GM19324 (cell line): ENCODE measurements at regions not wholly inside any gene's neighbourhood (a gene's known extent, or its start where the extent isn't known, plus 50 kb on each side); places are given as distances from the start of the nearest gene placed in this dataset.

Experiments used
- ATAC-seq: cut with Tn5 transposase; IDR thresholded peaks from one replicate; pipeline ENCODE4 v1.9.1; 2021; ENCODE audit warnings: mild to moderate bottlenecking, moderate library complexity; ENCODE audit not compliant: unreplicated experiment, low FRiP score

- no peak for ATAC-seq
These were observed 344.9 kb downstream of the EFNA5 start for GRCh38 chr5:107325866-107326265.

- ATAC-seq: no peak
These were observed 345.9 kb downstream of the EFNA5 start for GRCh38 chr5:107324809-107325208.

GRCh38 chr5:107324071-107324470, 346.7 kb downstream of the EFNA5 start:
- ATAC-seq: no peak

GRCh38 chr5:107323536-107323935, 347.2 kb downstream of the EFNA5 start:
- no peak for ATAC-seq

- no peak for ATAC-seq
These were observed 347.8 kb downstream of the EFNA5 start for GRCh38 chr5:107322936-107323335.

- ATAC-seq: no peak
These were observed 348.8 kb downstream of the EFNA5 start for GRCh38 chr5:107321906-107322305.

GRCh38 chr5:107320846-107321245, 349.9 kb downstream of the EFNA5 start:
- ATAC-seq: no peak

- no peak for ATAC-seq
These were observed 350.4 kb downstream of the EFNA5 start for GRCh38 chr5:107320376-107320775.

- no peak for ATAC-seq
These were observed 350.8 kb downstream of the EFNA5 start for GRCh38 chr5:107319901-107320300.

- ATAC-seq: no peak
These were observed 356.4 kb downstream of the EFNA5 start for GRCh38 chr5:107314330-107314729.

GRCh38 chr5:107313921-107314320, 356.8 kb downstream of the EFNA5 start:
- ATAC-seq: no peak

- ATAC-seq: no peak
These were observed 357.6 kb downstream of the EFNA5 start for GRCh38 chr5:107313098-107313497.

GRCh38 chr5:107310181-107310580, 360.6 kb downstream of the EFNA5 start:
- ATAC-seq: no peak

GRCh38 chr5:107306594-107306993, 364.1 kb downstream of the EFNA5 start:
- no peak for ATAC-seq

- ATAC-seq: no peak
These were observed 364.7 kb downstream of the EFNA5 start for GRCh38 chr5:107306002-107306401.

- no peak for ATAC-seq
These were observed 366.1 kb downstream of the EFNA5 start for GRCh38 chr5:107304684-107305083.

- no peak for ATAC-seq
These were observed 367.4 kb downstream of the EFNA5 start for GRCh38 chr5:107303171-107303968.

GRCh38 chr5:107302441-107302840, 368.3 kb downstream of the EFNA5 start:
- no peak for ATAC-seq

GRCh38 chr5:107301999-107302398, 368.7 kb downstream of the EFNA5 start:
- no peak for ATAC-seq

- no peak for ATAC-seq
These were observed 369.9 kb downstream of the EFNA5 start for GRCh38 chr5:107300721-107301327.

- ATAC-seq: peak; percentile 52
These were observed 374.2 kb downstream of the EFNA5 start for GRCh38 chr5:107296572-107296971.

GRCh38 chr5:107295914-107296313, 374.8 kb downstream of the EFNA5 start:
- no peak for ATAC-seq
